Fibroblast of lung (primary cell): ENCODE measurements at regions not wholly inside any gene's neighbourhood (a gene's known extent, or its start where the extent isn't known, plus 50 kb on each side); places are given as distances from the start of the nearest gene placed in this dataset.

ENCODE experiments used
- EZH2 ChIP-seq: IDR thresholded peaks from 2 replicates; pipeline ENCODE4 v1.5.1; 2012; ENCODE audit warnings: low read length, control low read depth, mild to moderate bottlenecking; ENCODE audit errors: missing control alignments
- TF ChIP-seq, protein P1 (sequence below), 2 donors: IDR thresholded peaks in 1 of 2; conservative IDR thresholded peaks in 1 of 2; 1 replicate in 1 of 2; 2 replicates in 1 of 2; pipeline ENCODE4 v1.5.1; 2011 to 2012; ENCODE audit warnings: low read length in 2 of 2, control low read depth in 1 of 2, inconsistent platforms in 1 of 2, low read depth in 1 of 2, mild to moderate bottlenecking in 1 of 2

GRCh38 chr17:70519300-70519699 lies 350.0 kb downstream of the KCNJ2 start:
- TF ChIP-seq, protein P1, sequence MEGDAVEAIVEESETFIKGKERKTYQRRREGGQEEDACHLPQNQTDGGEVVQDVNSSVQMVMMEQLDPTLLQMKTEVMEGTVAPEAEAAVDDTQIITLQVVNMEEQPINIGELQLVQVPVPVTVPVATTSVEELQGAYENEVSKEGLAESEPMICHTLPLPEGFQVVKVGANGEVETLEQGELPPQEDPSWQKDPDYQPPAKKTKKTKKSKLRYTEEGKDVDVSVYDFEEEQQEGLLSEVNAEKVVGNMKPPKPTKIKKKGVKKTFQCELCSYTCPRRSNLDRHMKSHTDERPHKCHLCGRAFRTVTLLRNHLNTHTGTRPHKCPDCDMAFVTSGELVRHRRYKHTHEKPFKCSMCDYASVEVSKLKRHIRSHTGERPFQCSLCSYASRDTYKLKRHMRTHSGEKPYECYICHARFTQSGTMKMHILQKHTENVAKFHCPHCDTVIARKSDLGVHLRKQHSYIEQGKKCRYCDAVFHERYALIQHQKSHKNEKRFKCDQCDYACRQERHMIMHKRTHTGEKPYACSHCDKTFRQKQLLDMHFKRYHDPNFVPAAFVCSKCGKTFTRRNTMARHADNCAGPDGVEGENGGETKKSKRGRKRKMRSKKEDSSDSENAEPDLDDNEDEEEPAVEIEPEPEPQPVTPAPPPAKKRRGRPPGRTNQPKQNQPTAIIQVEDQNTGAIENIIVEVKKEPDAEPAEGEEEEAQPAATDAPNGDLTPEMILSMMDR (conservative IDR thresholded peaks at IDR 0.05 in 1 of 2, IDR thresholded peaks at IDR 0.05 in 1 of 2; ENCODE audit: low read depth in 1 of 2, low read length in 2 of 2): no peak
- TF ChIP-seq EZH2: no peak
